Sigmoid colon (tissue), 6 donors: ENCODE measurements at regions not wholly inside any gene's neighbourhood (a gene's known extent, or its start where the extent isn't known, plus 50 kb on each side); places are given as distances from the start of the nearest gene placed in this dataset.

Experiments
- DNase-seq: peaks from one replicate; pipeline ENCODE4 v3.0.0-alpha.2; 2019
- H3K27ac ChIP-seq, 4 donors: fragments of 200-600 bp; sonication (generic); one replicate each; pipeline ENCODE4 v1.5.1; 2016 to 2019; ENCODE audit warnings: mild to moderate bottlenecking in 1 of 4
- H3K27me3 ChIP-seq, 3 donors: fragments of 200-600 bp; sonication (generic); one replicate each; pipeline ENCODE4 v1.5.1; 2019; ENCODE audit warnings: mild to moderate bottlenecking in 1 of 3
- H3K36me3 ChIP-seq, 4 donors: fragments of 200-600 bp; sonication (generic); one replicate each; pipeline ENCODE4 v1.5.1; 2016 to 2019
- H3K4me1 ChIP-seq, 4 donors: fragments of 200-600 bp; sonication (generic); one replicate each; pipeline ENCODE4 v1.5.1; 2017 to 2019
- H3K4me3 ChIP-seq, 4 donors: fragments of 200-600 bp; sonication (generic); one replicate each; pipeline ENCODE4 v1.5.1; 2017 to 2019; ENCODE audit warnings: mild to moderate bottlenecking in 2 of 4, moderate library complexity in 1 of 4
- H3K9me3 ChIP-seq, 4 donors: fragments of 200-600 bp in 3 of 4; sonication (generic) in 3 of 4; one replicate each; pipeline versions ENCODE4 v1.5.1 to v1.6.1; 2013 to 2019
- EP300 ChIP-seq, 4 donors: sonication (generic); formaldehyde crosslinking; IDR thresholded peaks; one replicate each; pipeline ENCODE4 v1.6.1; 2017; ENCODE audit warnings: antibody characterized with exemption in 4 of 4
- POLR2A ChIP-seq, 2 donors: fragments of 450-650 bp; IDR thresholded peaks; one replicate each; pipeline ENCODE4 v1.6.1; 2016; ENCODE audit warnings: antibody characterized with exemption in 2 of 2, mild to moderate bottlenecking in 2 of 2, moderate library complexity in 2 of 2
- POLR2AphosphoS5 ChIP-seq, 4 donors: sonication (generic); formaldehyde crosslinking; IDR thresholded peaks; one replicate each; pipeline ENCODE4 v1.6.1; 2017; ENCODE audit warnings: antibody characterized with exemption in 4 of 4
- WGBS, 2 donors: extraction: QIAGEN DNeasy Blood & Tissue Kit; methylation state at CpG; one replicate each; pipeline ENCODE4 v1.1.7; 2013; 5-methylcytosine and 5-hydroxymethylcytosine counted together
- intact Hi-C: fragments of 100-400 bp; cut with DNase I; formaldehyde crosslinking; loops from one replicate; pipeline ENCODE4 v1.15.1; 2023
- TF ChIP-seq, protein P1 (sequence below), 4 experiments: fragments of 450-650 bp in 3 of 4; fragments of 200-600 bp in 1 of 4; IDR thresholded peaks; one replicate each; pipeline ENCODE4 v1.5.1; 2016 to 2019; ENCODE audit warnings: antibody characterized with exemption in 4 of 4, mild to moderate bottlenecking in 3 of 4, moderate library complexity in 2 of 4
- donor health status: healthy with polysubstance abuse.
- donor health status: healthy.

DNA sequence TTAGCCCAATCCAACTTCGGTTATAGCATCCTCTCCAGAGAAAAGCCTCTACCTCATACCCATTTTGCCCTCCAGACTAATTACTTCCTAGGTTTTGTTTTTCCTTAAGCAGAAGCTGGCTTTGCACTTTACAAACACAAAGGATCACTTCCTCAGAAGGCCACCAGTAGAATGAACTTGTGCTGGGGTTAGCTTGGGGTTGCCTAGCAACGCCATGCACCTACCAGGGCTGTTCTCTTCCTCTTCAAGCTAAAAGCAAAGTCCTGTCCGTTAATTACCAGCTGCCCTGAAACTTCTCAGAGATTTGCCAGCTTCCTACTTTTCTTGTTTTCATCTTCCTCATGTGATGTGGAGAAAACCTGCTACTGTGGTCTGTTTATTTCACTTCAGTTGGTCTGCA, 132.0 kb upstream of the WWC1 start:
- TF ChIP-seq POLR2AphosphoS5 (IDR thresholded peaks at IDR 0.05) (no peak), EP300 (IDR thresholded peaks at IDR 0.05) (no peak), POLR2A (IDR thresholded peaks at IDR 0.05) (no peak)
- TF ChIP-seq, protein P1, sequence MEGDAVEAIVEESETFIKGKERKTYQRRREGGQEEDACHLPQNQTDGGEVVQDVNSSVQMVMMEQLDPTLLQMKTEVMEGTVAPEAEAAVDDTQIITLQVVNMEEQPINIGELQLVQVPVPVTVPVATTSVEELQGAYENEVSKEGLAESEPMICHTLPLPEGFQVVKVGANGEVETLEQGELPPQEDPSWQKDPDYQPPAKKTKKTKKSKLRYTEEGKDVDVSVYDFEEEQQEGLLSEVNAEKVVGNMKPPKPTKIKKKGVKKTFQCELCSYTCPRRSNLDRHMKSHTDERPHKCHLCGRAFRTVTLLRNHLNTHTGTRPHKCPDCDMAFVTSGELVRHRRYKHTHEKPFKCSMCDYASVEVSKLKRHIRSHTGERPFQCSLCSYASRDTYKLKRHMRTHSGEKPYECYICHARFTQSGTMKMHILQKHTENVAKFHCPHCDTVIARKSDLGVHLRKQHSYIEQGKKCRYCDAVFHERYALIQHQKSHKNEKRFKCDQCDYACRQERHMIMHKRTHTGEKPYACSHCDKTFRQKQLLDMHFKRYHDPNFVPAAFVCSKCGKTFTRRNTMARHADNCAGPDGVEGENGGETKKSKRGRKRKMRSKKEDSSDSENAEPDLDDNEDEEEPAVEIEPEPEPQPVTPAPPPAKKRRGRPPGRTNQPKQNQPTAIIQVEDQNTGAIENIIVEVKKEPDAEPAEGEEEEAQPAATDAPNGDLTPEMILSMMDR (IDR thresholded peaks at IDR 0.05): no peak
- intact Hi-C loops: no loop called here
- WGBS, 2 donors: 9 to 35% methylated on average over 3 of the region's 3 CpGs
- DNase-seq: no peak
- Histone ChIP-seq H3K36me3 (no peaks in the 10 kb centered on the region), H3K4me1 (no peaks in the 10 kb centered on the region), H3K4me3 (no peak overlapping the region), H3K9me3 (no peaks in the 10 kb centered on the region), H3K27me3 (no peaks in the 10 kb centered on the region), H3K27ac (no peak overlapping the region)

DNA sequence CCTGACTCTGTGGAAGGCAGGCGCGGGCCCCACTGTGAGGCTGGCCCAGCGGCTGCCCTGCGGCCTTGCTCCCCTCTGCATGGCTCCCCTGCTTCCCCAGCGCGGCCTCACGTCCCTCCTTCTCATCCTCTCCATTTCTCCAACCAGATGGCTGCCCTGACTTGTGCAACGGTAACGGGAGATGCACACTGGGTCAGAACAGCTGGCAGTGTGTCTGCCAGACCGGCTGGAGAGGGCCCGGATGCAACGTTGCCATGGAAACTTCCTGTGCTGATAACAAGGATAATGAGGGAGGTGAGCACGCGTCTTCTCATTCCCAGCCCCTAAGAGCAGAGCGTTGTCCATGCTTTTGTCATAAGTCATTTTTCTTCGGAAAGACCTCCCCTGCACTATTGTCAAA, 129.0 kb upstream of the WWC1 start:
- DNase-seq: no peak
- intact Hi-C loops: no loop called here
- Histone ChIP-seq H3K27ac (no peak overlapping the region), H3K36me3 (no peaks in the 10 kb centered on the region), H3K4me3 (no peak overlapping the region), H3K4me1 (peaks cover 0 to 6% (median 2%) of the 10 kb centered on the region in 4 donors), H3K27me3 (no peaks in the 10 kb centered on the region), H3K9me3 (no peaks in the 10 kb centered on the region)
- 84 to 89% methylated on average over 16 of the region's 16 CpGs for WGBS, 2 donors
- TF ChIP-seq EP300 (IDR thresholded peaks at IDR 0.05) (no peak), POLR2A (IDR thresholded peaks at IDR 0.05) (no peak), POLR2AphosphoS5 (IDR thresholded peaks at IDR 0.05) (no peak)
- TF ChIP-seq, protein P1 (IDR thresholded peaks at IDR 0.05): no peak

DNA sequence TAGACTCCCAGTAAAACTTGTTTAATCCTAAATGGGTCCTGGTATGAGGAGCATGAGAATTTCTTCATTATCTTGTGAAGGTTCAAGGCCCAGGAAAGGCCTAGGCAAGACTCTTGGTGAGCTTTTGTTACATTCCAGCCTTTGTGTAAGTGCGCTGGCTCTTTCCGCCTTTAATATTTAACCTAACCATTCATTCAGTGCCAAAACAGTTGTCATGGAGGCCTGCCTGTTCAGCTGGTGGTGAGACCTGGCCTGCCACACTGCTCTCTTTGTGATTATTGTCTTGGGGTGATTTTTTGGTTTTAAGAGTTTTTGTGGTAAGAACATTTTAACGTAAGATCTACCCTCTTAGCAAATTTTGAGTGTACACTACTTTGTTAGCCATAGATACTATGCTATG, 127.5 kb upstream of the WWC1 start:
- DNase-seq: no peak
- TF ChIP-seq POLR2AphosphoS5 (IDR thresholded peaks at IDR 0.05) (no peak), EP300 (IDR thresholded peaks at IDR 0.05) (no peak), POLR2A (IDR thresholded peaks at IDR 0.05) (no peak)
- TF ChIP-seq, protein P1 (IDR thresholded peaks at IDR 0.05): no peak
- Histone ChIP-seq H3K4me3 (no peak overlapping the region), H3K9me3 (no peaks in the 10 kb centered on the region), H3K27ac (no peak overlapping the region), H3K36me3 (no peaks in the 10 kb centered on the region), H3K4me1 (peaks cover 0 to 6% (median 3%) of the 10 kb centered on the region in 4 donors), H3K27me3 (no peaks in the 10 kb centered on the region)
- intact Hi-C loops: no loop called here
- 20 to 68% methylated on average over 3 of the region's 3 CpGs for WGBS, 2 donors

DNA sequence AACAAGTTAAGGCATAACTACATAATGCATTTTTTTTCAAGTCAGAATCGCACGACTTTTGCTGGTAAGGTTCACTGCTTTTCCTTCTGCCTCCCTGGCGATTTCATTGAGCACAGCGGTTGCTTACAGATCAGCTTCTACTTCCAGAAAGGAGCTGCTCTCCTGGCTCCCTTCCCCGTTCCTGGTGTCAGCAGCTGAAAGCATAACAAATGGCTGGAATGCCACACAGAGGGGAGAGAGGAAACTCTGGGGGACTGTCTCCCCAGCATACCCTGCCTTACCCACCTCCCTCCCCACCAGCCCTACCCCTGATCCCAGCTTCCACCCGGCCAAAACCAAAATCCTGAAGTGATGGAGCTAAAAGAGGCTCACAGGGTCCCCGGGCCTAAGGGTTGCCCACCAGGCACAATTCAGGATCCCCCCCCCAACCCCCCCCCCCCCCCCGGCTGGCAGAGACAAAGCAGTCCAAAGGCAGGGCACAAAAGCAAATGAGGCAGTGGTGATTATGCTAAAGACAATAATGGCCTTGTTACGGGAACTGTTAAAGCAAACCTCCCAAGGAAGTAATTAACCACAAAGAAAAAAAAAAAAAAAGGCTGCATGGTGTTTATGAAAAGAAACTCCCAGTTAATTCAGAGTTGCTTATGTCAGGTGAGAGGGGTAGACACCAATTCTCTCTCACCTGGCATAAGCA, 126.1 kb upstream of the WWC1 start:
- Histone ChIP-seq H3K4me3 (no peak overlapping the region), H3K27me3 (no peaks in the 10 kb centered on the region), H3K36me3 (no peaks in the 10 kb centered on the region), H3K27ac (no peak overlapping the region), H3K9me3 (no peaks in the 10 kb centered on the region), H3K4me1 (peaks cover 0 to 10% (median 5%) of the 10 kb centered on the region in 4 donors)
- no peak for DNase-seq
- WGBS, 2 donors: 7 to 22% methylated on average over 9 of the region's 9 CpGs
- intact Hi-C loops: no loop called here
- TF ChIP-seq POLR2A (IDR thresholded peaks at IDR 0.05) (no peak), POLR2AphosphoS5 (IDR thresholded peaks at IDR 0.05) (no peak), EP300 (IDR thresholded peaks at IDR 0.05) (no peak)
- TF ChIP-seq, protein P1 (IDR thresholded peaks at IDR 0.05): no peak

DNA sequence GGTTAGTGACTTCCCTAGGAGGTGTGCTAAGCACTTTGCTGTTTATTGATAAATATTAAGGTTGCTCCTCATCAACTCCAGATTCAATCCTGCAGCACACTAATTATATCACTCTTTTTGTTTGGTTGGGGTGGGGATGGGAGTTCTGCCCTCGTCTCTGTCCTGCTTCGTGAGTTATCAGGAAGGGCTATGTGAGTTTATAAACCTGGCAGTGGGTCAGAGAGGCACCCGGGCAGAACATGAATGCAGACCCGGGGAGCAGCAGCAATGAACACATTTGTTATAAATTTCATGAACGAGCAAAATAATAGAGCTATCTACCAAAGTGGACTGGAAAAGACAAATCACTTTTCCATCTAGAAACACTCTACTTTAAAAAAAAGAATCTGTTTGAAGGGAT, 125.5 kb upstream of the WWC1 start:
- Histone ChIP-seq H3K4me3 (no peak overlapping the region), H3K9me3 (no peaks in the 10 kb centered on the region), H3K27ac (no peak overlapping the region), H3K27me3 (no peaks in the 10 kb centered on the region), H3K4me1 (peaks cover 0 to 10% (median 5%) of the 10 kb centered on the region in 4 donors), H3K36me3 (no peaks in the 10 kb centered on the region)
- TF ChIP-seq POLR2AphosphoS5 (IDR thresholded peaks at IDR 0.05): no peak
- no peak for DNase-seq
- 9 to 48% methylated on average over 5 of the region's 5 CpGs for WGBS, 2 donors
- intact Hi-C loops: no loop called here
